ENCODE measurements at regions not wholly inside any gene's neighbourhood (a gene's known extent, or its start where the extent isn't known, plus 50 kb on each side); places are given as distances from the start of the nearest gene placed in this dataset.

DNA sequence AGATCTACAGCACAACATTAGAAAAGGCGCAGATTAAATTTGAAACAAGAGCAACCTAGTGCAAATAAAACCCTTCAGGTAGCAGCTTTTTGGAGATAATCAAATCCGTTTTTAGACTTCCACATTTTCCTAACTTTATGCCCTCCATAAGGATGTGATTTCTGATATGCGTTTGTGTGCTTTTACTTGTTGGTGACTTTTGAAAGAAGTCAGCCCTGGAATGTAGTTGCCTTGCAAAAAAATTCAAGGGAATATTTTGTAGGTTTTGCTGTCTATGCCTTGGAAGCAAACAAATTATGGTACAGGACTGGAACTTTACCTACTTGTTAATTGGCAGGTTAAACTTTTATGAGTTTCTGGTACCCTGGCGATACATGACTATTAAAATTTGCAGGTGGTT lies 86.7 kb upstream of the HDAC9 start:
- no peak for DNase-seq (ENCODE audit: low spot score)

GRCh38 chr7:18413447-18413846 lies 82.1 kb upstream of the HDAC9 start:
- no peak for DNase-seq (ENCODE audit: low spot score)

DNA sequence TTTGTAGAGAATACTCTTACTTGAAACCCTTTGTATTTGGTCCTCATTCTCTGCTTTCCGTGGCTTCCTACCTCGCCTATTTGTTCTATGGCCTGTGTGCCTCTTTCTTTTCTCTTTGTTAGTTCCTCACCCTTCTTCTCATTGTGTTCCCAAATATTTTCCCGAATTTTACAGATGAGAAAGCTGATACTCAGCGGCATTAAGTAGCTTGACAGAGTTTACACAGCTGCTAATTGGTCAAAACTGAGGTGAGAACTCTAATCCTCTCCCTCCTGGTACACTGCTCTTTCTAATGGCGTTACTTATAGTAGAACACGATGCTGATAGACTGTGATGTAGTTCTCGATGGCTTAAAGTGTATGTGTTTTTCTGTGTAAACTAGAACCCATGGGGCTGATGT lies 80.7 kb upstream of the HDAC9 start:
- DNase-seq (ENCODE audit: low spot score), result no peak

DNA sequence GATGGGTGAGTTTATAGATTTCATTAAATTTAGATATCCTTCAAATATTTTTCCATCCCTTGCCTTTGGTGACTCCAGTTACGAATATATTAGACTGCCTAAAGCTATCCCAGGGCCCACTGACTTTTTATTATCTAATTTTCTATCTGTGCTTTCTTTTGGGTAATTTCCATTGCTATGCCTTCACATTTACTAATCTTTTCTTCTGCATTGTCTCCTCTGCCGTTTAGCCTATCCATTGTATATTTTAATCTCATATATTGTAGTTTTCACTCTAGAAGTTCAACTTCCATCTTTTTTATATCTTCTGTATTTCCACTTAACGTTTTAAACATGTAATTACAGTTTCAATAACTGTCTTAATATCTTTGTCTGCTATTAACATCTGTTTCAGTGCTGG lies 78.6 kb upstream of the HDAC9 start:
- no peak for DNase-seq (ENCODE audit: low spot score)

DNA sequence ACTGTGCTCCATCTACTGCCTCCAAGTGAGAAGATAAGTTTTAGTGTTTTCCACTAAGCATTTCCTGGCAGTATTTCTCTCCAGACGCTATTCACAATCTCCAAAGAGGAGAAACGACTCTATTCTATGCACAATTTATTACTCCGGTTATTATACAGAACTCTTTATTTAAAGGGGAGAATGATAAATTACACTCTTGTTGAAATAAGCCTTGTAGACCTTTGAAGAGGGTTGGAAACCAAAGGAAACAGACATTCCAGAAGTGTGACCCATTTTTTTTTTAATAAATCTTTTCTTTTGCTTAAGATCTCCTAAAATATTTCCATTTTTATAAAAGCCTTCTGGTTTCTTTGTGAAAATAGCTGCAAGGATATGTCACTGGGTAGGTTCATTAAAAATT lies 76.1 kb upstream of the HDAC9 start:
- DNase-seq (ENCODE audit: low spot score), result no peak

GRCh38 chr7:18420108-18420507 lies 75.4 kb upstream of the HDAC9 start:
- no peak for DNase-seq (ENCODE audit: low spot score)

DNA sequence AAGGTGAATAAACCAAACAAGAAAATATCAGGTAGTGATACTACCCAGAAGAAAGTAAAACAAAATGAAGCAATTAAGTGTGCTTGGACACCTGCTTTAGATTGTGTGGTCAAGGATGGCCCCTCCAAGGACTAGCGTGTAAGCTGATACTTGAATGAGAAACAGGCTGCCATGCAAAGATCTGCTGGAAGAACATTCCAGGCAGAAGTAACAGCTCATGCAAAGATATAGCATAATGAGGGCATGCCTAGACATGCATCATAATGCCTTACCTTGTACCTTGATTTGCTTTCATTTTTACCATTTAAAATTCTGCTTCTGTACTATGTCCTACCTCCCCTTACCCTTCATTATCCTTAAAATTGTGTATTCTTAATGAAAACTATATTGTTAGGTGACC lies 74.8 kb upstream of the HDAC9 start:
- DNase-seq (ENCODE audit: low spot score), result no peak

DNA sequence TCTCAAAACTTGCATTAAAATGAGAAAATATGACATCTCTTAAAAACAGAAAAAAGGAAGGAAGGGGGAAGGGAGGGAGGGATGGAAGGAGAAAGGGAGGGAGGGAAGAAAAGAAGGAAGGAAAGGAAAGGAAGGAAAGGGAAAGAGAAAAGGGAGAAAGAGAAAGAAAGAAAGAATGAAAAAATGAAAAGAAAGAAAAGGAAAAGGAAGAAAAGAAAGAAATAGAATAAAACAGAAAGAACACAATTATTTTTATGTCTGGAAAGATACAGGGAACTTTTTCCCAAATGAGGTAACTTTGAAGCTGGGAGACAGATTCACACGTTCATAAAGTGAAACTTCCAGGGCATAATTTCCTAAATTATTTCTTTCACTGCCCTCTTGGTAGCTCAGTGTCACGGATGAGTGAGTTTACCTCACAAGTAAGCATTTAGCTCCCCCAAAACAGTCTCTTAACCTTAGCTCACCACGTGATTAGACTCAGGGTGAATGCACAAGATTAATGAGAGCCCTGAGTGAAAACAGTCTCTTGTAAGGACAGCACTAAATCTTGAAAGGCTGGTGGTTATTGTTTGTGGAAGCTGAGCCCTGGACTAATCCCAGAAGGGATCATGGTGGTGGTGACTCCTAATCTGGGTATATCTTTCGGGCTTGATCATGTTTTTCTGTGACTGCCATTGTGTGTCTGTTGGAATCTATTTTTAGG lies 74.1 kb upstream of the HDAC9 start:
- no peak for DNase-seq (ENCODE audit: low spot score)

GRCh38 chr7:18425227-18425626 lies 70.3 kb upstream of the HDAC9 start:
- DNase-seq (ENCODE audit: low spot score), result no peak

- no peak for DNase-seq (ENCODE audit: low spot score)
Observed at GRCh38 chr7:18425838-18426445, 69.6 kb upstream of the HDAC9 start.

- DNase-seq (ENCODE audit: low spot score), result no peak
Observed at GRCh38 chr7:18426564-18427226, 68.9 kb upstream of the HDAC9 start.

DNA sequence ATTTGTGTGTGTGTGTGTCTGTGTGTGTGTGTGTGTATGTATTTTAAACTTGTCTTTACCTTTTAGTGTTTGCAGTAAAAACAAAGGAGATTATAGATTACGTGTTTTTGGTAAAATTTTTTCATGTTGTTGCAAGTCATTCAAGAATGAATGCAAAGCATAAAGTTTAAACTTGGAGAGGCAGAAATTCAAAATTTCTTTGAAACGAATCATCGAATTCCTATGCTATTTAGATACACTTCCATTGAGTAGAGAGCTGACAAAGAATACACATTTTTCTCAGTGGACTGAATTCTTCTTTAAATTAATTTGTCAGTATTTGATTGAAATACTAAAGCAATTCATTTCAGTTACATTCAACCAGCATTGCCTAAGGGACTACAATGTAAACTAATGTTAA lies 66.0 kb upstream of the HDAC9 start:
- no peak for DNase-seq (ENCODE audit: low spot score)

DNA sequence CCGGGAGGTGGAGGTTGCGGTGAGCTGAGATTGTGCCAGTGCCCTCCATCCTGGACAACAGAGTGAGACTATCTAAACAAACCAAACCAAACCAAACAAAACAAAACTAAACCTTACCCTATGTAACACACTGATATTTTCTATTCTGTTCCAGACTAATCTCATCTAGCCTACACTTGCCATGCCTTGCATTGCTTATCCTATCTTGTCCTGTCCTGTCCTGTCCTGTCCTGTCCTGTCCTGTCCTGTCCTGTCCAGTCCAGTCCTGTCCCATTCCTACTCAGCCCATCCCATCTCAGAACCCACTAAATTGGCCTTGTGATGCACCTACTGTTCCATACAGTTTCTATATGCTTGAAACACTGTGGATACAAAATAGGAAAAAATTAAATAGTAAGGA lies 64.7 kb upstream of the HDAC9 start:
- DNase-seq (ENCODE audit: low spot score), result no peak

DNA sequence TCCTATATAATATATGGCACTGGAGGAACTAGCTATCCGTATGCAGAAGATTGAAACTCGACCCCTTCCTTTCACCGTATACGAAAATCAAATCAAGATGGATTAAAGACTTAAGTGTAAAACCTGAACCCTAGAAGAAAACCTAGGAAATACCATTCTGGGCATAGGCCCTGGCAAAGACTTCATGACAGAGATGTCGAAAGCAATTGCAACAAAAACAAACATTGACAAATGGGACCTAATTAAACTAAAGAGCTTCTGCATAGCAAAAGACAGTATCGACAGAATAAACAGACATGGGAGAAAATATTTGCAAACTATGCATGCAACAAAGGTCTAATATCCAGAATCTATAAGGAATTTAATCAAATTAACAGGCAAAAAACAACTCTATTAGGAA lies 61.4 kb upstream of the HDAC9 start:
- DNase-seq (ENCODE audit: low spot score), result no peak

DNA sequence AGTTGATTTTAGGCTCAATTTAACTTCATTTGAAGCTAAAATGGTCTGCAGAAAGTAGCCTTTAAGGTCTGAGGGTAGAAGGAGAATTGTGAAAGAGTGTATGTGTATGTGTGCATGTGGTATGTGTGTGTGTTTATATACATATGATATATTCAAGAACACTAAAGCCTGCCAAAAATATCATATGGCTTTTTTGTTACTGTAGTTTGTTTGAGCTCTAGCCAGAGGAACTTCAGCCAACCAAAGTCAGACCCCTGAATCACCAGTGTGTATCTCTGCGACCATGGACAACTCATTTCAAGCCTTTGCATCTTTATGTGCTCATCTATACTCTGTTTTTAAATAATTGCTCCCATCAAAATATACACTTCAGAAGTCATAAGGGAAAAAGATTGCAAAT lies 58.4 kb upstream of the HDAC9 start:
- DNase-seq (ENCODE audit: low spot score), result no peak

- DNase-seq (ENCODE audit: low spot score), result no peak
Observed at GRCh38 chr7:18440934-18441333, 54.6 kb upstream of the HDAC9 start.

GRCh38 chr7:18444826-18445225 lies 50.7 kb upstream of the HDAC9 start:
- no peak for DNase-seq (ENCODE audit: low spot score)

- no peak for DNase-seq (ENCODE audit: low spot score)
Observed at GRCh38 chr7:18445483-18445882, 50.1 kb upstream of the HDAC9 start.

All from mucosa of gallbladder (tissue), 1 donor.